ENCODE measurements at regions not wholly inside any gene's neighbourhood (a gene's known extent, or its start where the extent isn't known, plus 50 kb on each side); places are given as distances from the start of the nearest gene placed in this dataset.

- Histone ChIP-seq H4K8ac (ENCODE audit: extremely low read depth, insufficient read depth, low read length) (no peak overlapping the region), H4K20me1 (replicated peaks in 1 of 2; ENCODE audit: control insufficient read depth in 1 of 2, insufficient read depth in 2 of 2, low read length in 2 of 2) (no peaks in the 10 kb centered on the region), H3K56ac (replicated peaks; ENCODE audit: insufficient read length, low read depth, low read length) (no peak overlapping the region), H2AFZ (ENCODE audit: low read length) (0 out of 2 replicates have a peak overlapping the region, but pooled peaks have one; percentile 83), H3K14ac (ENCODE audit: insufficient read length) (no peak overlapping the region), H2BK12ac (ENCODE audit: low read depth, low read length) (no peak overlapping the region; the same call in 1 of the 2 replicates), H3K23me2 (ENCODE audit: low read depth, low read length) (no peaks in the 10 kb centered on the region), H3K79me2 (ENCODE audit: control insufficient read depth in 1 of 2, insufficient read depth in 2 of 2, low read length in 2 of 2) (no peaks in the 10 kb centered on the region), H3K9ac (replicated peaks in 1 of 4; ENCODE audit: extremely low read depth in 1 of 4, low read depth in 3 of 4, low read length in 3 of 4) (no peak overlapping the region), H2BK5ac (ENCODE audit: low read depth, low read length) (no peak overlapping the region; the same call in 1 of the 2 replicates), H2BK15ac (ENCODE audit: low read length) (no peak overlapping the region), H3K79me1 (ENCODE audit: low read depth, low read length) (no peaks in the 10 kb centered on the region), H3K4me3 (ENCODE audit: extremely low read depth in 1 of 4, insufficient read depth in 2 of 4, low read depth in 3 of 4, low read length in 4 of 4) (peak overlapping the region in 1 of 4 experiments; percentile 28; a peak in 1 of 8 replicates), H3K4ac (replicated peaks; ENCODE audit: insufficient read length, low read depth, low read length) (no peak overlapping the region), H2AK5ac (ENCODE audit: low read depth, low read length) (no peak overlapping the region), H2BK120ac (replicated peaks; ENCODE audit: low read depth, low read length) (no peak overlapping the region), H3K4me1 (replicated peaks in 1 of 4; ENCODE audit: control insufficient read depth in 3 of 4, insufficient read depth in 4 of 4, low read length in 3 of 4) (peaks cover 0 to 12% (median 9%) of the 10 kb centered on the region in 4 experiments; a peak in 4 of 7 replicates), H4K91ac (replicated peaks; ENCODE audit: insufficient read length, low read length) (no peak overlapping the region), H3K18ac (ENCODE audit: extremely low read depth, low read length) (no peak overlapping the region), H3K9me3 (ENCODE audit: insufficient read depth in 2 of 2, low read depth in 1 of 2, low read length in 1 of 2) (no peaks in the 10 kb centered on the region), H3K36me3 (ENCODE audit: control insufficient read depth in 2 of 4, insufficient read depth in 4 of 4, low read length in 3 of 4) (no peaks in the 10 kb centered on the region), H3K23ac (ENCODE audit: insufficient read length) (no peak overlapping the region), H3K4me2 (ENCODE audit: insufficient read depth in 1 of 2, low read depth in 2 of 2, low read length in 2 of 2) (peak overlapping the region; percentile 2 to 29; a peak in 1 of 4 replicates), H3K27ac (ENCODE audit: low read depth, low read length) (no peak overlapping the region), H2BK20ac (ENCODE audit: low read length) (no peak overlapping the region), H3K27me3 (replicated peaks in 1 of 4; ENCODE audit: control insufficient read depth in 3 of 4, extremely low read depth in 1 of 4, insufficient read depth in 3 of 4, low read length in 3 of 4) (no peaks in the 10 kb centered on the region), H4K5ac (ENCODE audit: insufficient read length, low read depth, low read length) (no peak overlapping the region)
- FAIRE-seq = no peak
- no peak for DNase-seq (ENCODE audit: low read depth in 1 of 2, low spot score in 2 of 2)
- ChIA-PET CTCF (ENCODE audit: partially characterized antibody) (interaction anchor here (1.3 kb wide), 1 partner anchor 48 kb away, joined by 4 read pairs; no protein-coding TSS in a partner anchor), POLR2A (ENCODE audit: partially characterized antibody) (interaction anchor here (0.6 to 1.4 kb wide), 2 partner anchors 44 to 1186 kb away, joined by 3 read pairs; no protein-coding TSS in a partner anchor)
- WGBS, 2 experiments (ENCODE audit: extremely low coverage in 1 of 2, insufficient coverage in 1 of 2, insufficient read length in 1 of 2, insufficient replicate concordance in 2 of 2, low coverage in 1 of 2, low lambda C conversion rate in 2 of 2, missing lambda C conversion rate in 1 of 2) = 78% methylated on average over 6 of the region's 6 CpGs; no CpG with 5 or more reads in 1 of the 2 experiments
- no peak for TF ChIP-seq ZNF274 (IDR thresholded peaks at IDR 0.05; ENCODE audit: borderline replicate concordance, extremely low read depth, low read length)
These were observed 132.1 kb downstream of the HSD17B3 start for GRCh38 chr9:96169901-96170300.
